Loucy (cell line): ENCODE measurements at regions not wholly inside any gene's neighbourhood (a gene's known extent, or its start where the extent isn't known, plus 50 kb on each side); places are given as distances from the start of the nearest gene placed in this dataset.

Experiments
- EZH2phosphoT487 ChIP-seq: fragments of 200-600 bp; IDR thresholded peaks from 2 replicates; pipeline ENCODE4 v1.6.1; 2018; ENCODE audit warnings: antibody characterized with exemption, mild to moderate bottlenecking, moderate library complexity, borderline replicate concordance
- TF ChIP-seq, protein P1 (sequence below): fragments of 200-600 bp; sonication (generic); conservative IDR thresholded peaks from 2 replicates; pipeline ENCODE4 v1.5.1; 2014; ENCODE audit warnings: mild to moderate bottlenecking, antibody characterized with exemption, low read length

DNA sequence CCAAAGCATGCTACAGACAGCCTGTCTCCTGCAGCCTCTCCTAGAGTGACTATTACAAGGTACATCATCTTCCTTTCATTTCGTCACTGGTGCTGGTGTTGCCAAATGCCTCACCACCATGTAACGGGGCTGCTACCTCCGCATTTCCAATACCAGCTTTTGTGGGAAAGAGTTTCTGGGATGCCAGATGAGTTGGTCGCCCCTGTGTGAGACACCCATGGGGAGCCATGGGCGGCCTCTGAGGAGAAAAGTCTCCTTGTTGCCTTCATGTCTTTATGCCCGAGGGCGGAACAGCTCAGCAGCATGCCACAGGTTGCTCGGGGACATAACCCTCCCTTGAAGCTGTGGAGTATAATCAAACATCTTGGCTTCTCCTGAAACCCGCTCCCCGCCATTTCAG, 169.6 kb downstream of the THBS2 start:
- TF ChIP-seq, protein P1, sequence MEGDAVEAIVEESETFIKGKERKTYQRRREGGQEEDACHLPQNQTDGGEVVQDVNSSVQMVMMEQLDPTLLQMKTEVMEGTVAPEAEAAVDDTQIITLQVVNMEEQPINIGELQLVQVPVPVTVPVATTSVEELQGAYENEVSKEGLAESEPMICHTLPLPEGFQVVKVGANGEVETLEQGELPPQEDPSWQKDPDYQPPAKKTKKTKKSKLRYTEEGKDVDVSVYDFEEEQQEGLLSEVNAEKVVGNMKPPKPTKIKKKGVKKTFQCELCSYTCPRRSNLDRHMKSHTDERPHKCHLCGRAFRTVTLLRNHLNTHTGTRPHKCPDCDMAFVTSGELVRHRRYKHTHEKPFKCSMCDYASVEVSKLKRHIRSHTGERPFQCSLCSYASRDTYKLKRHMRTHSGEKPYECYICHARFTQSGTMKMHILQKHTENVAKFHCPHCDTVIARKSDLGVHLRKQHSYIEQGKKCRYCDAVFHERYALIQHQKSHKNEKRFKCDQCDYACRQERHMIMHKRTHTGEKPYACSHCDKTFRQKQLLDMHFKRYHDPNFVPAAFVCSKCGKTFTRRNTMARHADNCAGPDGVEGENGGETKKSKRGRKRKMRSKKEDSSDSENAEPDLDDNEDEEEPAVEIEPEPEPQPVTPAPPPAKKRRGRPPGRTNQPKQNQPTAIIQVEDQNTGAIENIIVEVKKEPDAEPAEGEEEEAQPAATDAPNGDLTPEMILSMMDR: no peak
- no peak for TF ChIP-seq EZH2phosphoT487
